HAP-1 (cell line): ENCODE measurements at regions not wholly inside any gene's neighbourhood (a gene's known extent, or its start where the extent isn't known, plus 50 kb on each side); places are given as distances from the start of the nearest gene placed in this dataset.

ENCODE experiments used
- DNase-seq, 2 experiments: peaks; one replicate each; pipeline ENCODE4 v3.0.0-alpha.2; 2016 to 2020; ENCODE audit warnings: low spot score in 2 of 2
- H3K27me3 ChIP-seq: fragments of 250-450 bp; sonication (Bioruptor Pico); 2 replicates; pipeline ENCODE4 v1.5.1; 2020; ENCODE audit warnings: low read depth, mild to moderate bottlenecking, moderate library complexity
- H3K36me3 ChIP-seq: fragments of 250-450 bp; sonication (Bioruptor Pico); replicated peaks from 2 replicates; pipeline ENCODE4 v1.5.1; 2020; ENCODE audit warnings: mild to moderate bottlenecking
- H3K4me1 ChIP-seq: fragments of 250-450 bp; sonication (Bioruptor Pico); 2 replicates; pipeline ENCODE4 v1.5.1; 2020; ENCODE audit warnings: mild to moderate bottlenecking
- H3K4me3 ChIP-seq: fragments of 250-450 bp; sonication (Bioruptor Pico); 2 replicates; pipeline ENCODE4 v1.5.1; 2020; ENCODE audit warnings: mild to moderate bottlenecking, moderate library complexity
- H3K9me3 ChIP-seq: fragments of 250-450 bp; sonication (Bioruptor Pico); 2 replicates; pipeline ENCODE4 v1.5.1; 2020; ENCODE audit warnings: mild to moderate bottlenecking, moderate library complexity
- in situ Hi-C: fragments of 300-500 bp; cut with MboI; formaldehyde crosslinking; loops from 3 replicates; pipeline ENCODE4 v1.14.3; 2020; ENCODE audit warnings: low sequenced_read_pairs, inconsistent platforms, mixed read lengths

DNA sequence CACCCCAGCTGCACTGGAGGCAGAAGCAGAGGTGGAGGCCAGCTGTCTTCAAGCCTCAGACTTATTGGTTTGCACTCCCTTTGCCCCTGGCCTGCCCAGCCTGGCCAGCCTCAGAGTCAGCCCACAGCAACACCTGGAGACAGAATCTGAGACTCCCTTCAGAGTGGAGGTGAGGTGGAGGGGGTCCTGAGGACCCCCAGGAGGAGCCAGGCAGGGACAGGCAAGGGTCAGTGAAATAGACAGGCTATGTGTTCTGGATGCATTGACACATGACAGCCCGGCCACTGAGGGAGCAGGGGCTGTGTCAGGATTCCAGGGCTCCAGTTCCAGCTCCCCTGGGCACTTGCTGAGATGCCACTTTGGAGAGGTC, 309.7 kb downstream of the MYCN start:
- H3K36me3 ChIP-seq, result no peaks in the 10 kb centered on the region
- no peak for DNase-seq
- peaks cover 4% of the 10 kb centered on the region for H3K4me1 ChIP-seq
- in situ Hi-C loops, result no loop called here
- no peak overlapping the region for H3K4me3 ChIP-seq
- no peaks in the 10 kb centered on the region for H3K27me3 ChIP-seq
- no peaks in the 10 kb centered on the region for H3K9me3 ChIP-seq

DNA sequence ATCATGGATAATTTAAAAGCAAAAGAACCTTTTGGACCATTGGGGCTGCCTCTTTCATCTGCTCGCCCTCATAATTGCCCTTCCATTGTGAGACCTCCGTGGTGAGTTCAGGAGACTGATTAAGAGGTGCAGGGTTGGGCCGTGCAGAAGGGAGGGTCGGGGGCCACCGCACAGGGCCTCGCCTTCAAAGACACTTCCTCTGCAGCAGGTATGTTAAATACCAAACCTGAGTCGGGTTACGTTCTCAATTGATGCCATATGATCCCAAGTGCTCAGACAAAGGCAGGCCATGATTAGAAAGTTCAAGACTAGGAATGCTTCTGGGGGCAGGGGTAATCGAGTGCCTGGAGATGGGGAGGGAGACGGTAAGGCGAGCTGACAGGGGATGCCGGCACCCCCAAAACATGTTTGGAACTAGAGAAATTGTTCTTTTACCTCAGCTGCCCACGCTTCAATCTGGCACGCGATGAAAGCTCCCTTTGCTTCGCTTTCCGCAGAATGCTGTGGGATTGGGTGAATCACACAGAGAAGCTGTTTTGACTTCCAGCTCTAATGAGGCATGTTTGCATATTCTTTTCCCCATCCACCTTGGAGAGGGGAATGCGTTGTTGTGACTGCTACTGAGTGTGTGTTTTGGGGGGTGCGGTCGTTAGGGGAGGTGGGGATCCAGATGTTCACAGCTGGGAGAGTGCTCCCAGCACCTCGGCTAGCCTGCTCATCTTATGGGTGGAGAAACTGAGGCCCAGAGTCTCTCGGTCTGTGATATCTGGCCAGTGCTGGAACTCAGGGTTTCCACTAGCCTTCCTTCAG, 309.1 kb downstream of the MYCN start:
- Histone ChIP-seq H3K27me3 (no peaks in the 10 kb centered on the region), H3K9me3 (no peaks in the 10 kb centered on the region), H3K4me1 (peaks cover 4% of the 10 kb centered on the region), H3K36me3 (no peaks in the 10 kb centered on the region), H3K4me3 (no peak overlapping the region)
- in situ Hi-C loops, result no loop called here
- no peak for DNase-seq

DNA sequence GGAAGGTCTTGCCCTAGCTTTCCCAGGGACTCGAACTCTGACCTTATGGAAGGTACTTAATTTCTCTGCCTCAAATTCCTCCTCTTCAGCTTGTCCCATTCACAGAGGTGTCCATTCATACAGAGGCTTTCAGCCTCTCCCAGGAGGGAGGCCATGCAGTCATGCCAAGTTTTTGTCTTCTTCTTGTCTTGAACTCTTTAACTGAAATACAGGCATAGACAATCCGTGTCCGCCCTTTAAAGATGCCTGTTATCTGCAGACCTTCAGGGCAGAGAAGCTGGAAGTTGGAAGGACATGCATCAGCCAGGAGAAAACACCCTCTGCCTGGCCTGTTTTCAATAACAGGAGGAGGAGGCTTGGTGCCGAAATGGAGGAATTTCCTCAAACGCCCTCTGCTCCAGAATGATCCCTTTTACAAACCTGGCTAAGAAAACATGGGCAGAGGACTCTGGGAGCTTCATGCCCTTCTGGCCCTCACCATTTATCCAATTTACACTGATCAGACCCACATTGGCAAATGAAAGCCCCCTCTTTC, 308.3 kb downstream of the MYCN start:
- in situ Hi-C loops, result no loop called here
- Histone ChIP-seq H3K36me3 (no peaks in the 10 kb centered on the region), H3K9me3 (no peaks in the 10 kb centered on the region), H3K4me1 (no peaks in the 10 kb centered on the region), H3K4me3 (no peak overlapping the region), H3K27me3 (no peaks in the 10 kb centered on the region)
- DNase-seq, result no peak

DNA sequence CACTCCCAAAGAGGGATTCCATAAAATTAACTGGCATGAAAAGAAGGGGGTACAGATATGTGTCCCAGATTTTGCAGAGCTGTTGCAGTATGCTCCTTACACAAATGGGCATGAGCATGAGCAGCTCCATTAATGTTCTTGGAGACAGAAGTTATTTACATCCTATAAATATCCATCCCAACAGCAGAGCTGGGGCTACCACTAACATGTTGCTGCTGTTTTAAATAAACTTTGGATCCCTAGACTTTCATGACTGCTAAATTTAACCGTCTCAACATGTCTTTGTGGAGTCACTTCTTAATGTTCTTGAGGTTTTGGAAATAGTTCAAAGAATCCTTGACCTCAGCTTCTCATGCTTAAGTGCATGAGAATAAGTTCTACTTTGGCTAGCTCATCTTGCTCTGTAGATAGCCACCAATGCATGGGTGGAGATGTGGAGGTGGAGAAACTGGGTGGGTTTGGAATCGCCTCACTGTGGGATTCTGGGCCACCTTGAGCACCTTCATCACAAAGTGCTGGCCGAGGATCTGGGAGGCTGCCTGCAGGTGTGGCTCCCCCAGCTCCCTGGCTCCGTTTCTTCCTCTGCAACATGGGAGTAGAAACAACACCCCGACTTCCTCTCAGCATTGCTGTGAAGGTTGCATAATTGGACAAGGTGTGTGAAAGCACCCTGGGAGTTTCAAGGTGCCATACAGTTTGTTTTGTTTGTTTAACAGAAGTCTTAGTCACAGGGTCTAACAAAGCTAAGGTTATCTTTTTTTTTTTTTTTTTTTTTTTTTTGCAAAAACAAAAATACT, 307.2 kb downstream of the MYCN start:
- in situ Hi-C loops, result no loop called here
- Histone ChIP-seq H3K36me3 (no peaks in the 10 kb centered on the region), H3K27me3 (no peaks in the 10 kb centered on the region), H3K4me3 (no peak overlapping the region), H3K4me1 (no peaks in the 10 kb centered on the region), H3K9me3 (no peaks in the 10 kb centered on the region)
- DNase-seq, result no peak

DNA sequence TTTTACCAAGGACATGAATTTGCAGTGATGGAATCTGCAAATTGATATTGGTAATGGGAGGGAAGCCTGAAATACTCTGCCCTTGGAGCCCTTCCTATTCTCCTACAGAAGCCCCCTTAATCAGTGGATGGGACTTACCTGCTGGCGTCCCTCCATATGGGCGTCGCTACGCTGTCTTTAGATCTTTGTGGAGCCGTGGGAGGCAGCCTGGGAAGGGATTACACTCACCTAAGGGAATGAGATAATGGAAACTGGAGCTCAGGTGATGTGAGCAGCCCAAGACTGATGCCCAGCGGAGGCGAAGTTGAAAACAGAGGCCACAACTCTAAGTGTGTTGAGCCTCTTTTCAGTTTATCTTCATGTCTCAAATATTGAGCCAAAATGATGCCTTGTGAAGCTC, 306.6 kb downstream of the MYCN start:
- H3K4me3 ChIP-seq, result no peak overlapping the region
- H3K36me3 ChIP-seq, result no peaks in the 10 kb centered on the region
- H3K4me1 ChIP-seq, result no peaks in the 10 kb centered on the region
- no peaks in the 10 kb centered on the region for H3K9me3 ChIP-seq
- in situ Hi-C loops, result no loop called here
- DNase-seq, result no peak
- no peaks in the 10 kb centered on the region for H3K27me3 ChIP-seq

DNA sequence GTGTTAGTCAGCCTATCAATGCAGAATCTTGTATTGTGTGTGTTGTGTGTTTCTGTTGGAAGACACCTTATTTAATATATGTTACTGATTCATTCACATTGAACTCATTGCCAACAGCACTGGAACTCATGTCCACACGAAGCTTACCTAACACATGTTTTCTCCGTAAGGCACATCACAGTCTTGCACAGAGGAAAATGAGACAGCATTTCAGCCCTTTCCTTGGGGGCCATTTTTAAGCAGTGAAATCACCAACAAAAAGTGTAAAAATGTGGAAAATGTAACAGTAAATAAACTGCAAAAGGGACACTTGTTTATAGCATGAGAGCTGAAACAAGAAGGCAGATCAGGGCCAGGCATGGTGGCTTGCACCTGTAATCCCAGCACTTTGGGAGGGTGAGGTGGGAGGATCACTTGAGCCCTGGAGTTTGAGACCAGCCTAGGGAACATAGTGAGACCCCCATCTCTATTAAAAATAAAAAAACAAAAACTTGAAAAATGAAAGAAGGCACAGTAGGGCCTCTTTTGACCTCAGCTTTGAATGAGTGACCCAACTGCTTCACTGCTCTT, 306.0 kb downstream of the MYCN start:
- Histone ChIP-seq H3K36me3 (no peaks in the 10 kb centered on the region), H3K4me3 (no peak overlapping the region), H3K4me1 (no peaks in the 10 kb centered on the region), H3K27me3 (no peaks in the 10 kb centered on the region), H3K9me3 (no peaks in the 10 kb centered on the region)
- in situ Hi-C loops, result no loop called here
- no peak for DNase-seq

DNA sequence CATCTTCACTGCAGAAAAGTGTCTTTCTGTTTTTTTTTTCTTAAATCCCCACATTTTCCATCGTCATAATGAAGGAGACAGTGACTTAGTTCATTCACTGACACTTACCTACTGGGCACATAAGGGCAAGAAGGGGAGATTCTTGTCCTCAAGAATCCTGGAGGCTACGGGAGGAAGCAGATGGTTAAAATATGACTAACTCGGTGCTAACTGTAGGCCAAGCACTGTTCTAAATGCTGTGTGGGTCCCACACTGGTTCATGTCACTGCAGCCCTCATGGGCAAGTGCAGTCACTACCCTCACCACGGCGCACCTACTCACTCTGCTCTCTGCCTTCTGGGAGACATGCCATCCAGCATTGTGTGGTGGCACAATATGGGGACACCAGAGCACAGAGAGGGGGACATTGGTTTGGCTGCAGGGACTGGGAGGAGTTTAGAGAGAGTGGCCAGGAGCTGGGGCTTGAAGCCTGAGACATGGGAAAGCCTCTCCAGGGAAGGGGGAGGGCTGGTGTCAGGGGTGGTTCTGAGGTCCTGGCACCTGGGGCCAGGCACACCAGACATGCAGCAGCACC, 305.2 kb downstream of the MYCN start:
- DNase-seq, result no peak
- Histone ChIP-seq H3K4me3 (no peak overlapping the region), H3K9me3 (no peaks in the 10 kb centered on the region), H3K4me1 (no peaks in the 10 kb centered on the region), H3K27me3 (no peaks in the 10 kb centered on the region), H3K36me3 (no peaks in the 10 kb centered on the region)
- in situ Hi-C loops, result no loop called here

- DNase-seq, result no peak
- Histone ChIP-seq H3K27me3 (no peaks in the 10 kb centered on the region), H3K36me3 (no peaks in the 10 kb centered on the region), H3K4me1 (no peaks in the 10 kb centered on the region), H3K4me3 (no peak overlapping the region), H3K9me3 (no peaks in the 10 kb centered on the region)
- in situ Hi-C loops, result no loop called here
Measured at GRCh38 chr2:16244966-16245320, 304.6 kb downstream of the MYCN start.

- no peaks in the 10 kb centered on the region for H3K9me3 ChIP-seq
- in situ Hi-C loops, result no loop called here
- H3K4me3 ChIP-seq, result no peak overlapping the region
- no peaks in the 10 kb centered on the region for H3K36me3 ChIP-seq
- no peaks in the 10 kb centered on the region for H3K4me1 ChIP-seq
- no peak for DNase-seq
- H3K27me3 ChIP-seq, result no peaks in the 10 kb centered on the region
Measured at GRCh38 chr2:16244153-16244965, 304.0 kb downstream of the MYCN start.

DNA sequence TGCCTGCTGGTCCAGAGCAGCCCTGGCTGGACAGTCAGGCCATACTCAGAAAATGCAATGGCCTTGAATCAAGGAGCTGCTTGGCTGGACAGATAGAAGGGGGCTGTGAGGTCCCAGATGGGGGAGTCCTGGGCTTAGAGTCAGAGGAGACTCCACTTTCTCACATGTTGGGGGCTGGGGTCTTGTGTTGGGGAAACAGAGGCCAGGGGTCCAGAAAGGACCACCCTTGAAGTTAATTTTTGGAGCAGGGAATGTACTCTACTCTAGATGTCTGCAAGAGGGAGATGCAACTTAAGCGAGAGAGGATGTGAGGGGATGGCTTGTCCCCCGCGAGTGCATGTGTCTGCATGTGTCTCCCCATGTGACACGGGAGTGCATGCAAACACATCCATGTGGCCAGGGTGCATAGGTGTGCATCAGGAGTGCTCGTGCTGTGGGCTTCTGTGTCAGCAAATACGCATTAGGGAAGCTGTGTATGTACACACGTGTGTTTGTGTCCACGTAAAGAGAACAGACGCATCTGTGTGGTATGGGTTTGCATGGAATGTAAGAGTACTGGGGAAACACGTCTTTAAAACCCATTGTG, 303.2 kb downstream of the MYCN start:
- H3K36me3 ChIP-seq, result no peaks in the 10 kb centered on the region
- H3K4me1 ChIP-seq, result no peaks in the 10 kb centered on the region
- H3K27me3 ChIP-seq, result no peaks in the 10 kb centered on the region
- no peak overlapping the region for H3K4me3 ChIP-seq
- no peak for DNase-seq
- in situ Hi-C loops, result no loop called here
- H3K9me3 ChIP-seq, result no peaks in the 10 kb centered on the region

GRCh38 chr2:16242906-16243305, 302.6 kb downstream of the MYCN start:
- in situ Hi-C loops, result no loop called here
- no peak for DNase-seq
- no peaks in the 10 kb centered on the region for H3K36me3 ChIP-seq
- no peaks in the 10 kb centered on the region for H3K27me3 ChIP-seq
- no peaks in the 10 kb centered on the region for H3K9me3 ChIP-seq
- no peak overlapping the region for H3K4me3 ChIP-seq
- no peaks in the 10 kb centered on the region for H3K4me1 ChIP-seq

DNA sequence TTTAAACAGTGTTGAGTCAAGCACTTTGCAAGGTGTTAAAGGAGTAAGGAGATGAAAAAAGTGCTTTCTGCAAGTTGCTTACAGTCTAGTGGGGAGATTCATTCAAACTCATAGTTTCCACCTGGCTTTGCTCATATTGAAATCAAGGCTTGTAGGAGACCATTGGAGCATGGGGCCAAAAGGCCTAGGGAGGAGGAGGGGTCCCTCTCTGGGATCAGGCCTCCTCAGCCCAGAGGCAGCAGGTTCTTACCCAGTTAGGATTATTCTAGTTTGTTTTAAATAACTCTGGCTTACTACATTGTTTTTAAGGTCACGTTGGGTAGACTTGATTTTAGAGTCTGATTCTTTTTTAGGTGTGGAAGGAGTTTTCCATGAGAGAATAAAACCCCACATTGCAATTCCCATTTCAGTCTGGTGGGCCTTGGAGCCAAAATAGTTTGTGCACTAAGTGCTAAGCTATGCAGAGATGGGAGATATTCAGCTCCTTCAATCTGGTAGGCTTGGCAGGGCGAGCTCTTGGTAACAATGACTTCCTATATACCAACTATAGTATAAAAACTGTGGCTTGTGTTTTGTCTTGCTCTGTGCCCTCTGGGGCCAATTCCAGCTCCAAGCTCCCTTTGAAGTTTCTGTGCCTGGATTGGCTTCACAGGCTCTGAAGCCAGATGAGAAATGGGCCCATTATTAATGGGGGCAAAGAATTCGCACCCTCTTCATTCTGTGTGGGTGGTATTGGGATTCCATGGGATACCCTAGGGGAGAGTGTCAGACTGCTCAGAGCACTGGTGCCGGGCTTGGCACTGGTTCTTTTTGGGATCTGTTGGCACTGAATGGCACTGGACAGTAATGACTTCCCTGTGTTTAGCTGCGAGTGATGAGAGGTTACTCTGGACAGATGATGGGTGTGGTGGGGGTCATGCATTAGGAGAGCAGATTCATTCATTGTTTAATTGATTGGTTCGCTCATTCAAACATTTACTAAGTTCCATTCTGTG, 301.1 kb downstream of the MYCN start:
- Histone ChIP-seq H3K27me3 (no peaks in the 10 kb centered on the region), H3K4me1 (no peaks in the 10 kb centered on the region), H3K4me3 (no peak overlapping the region), H3K36me3 (no peaks in the 10 kb centered on the region), H3K9me3 (no peaks in the 10 kb centered on the region)
- in situ Hi-C loops, result no loop called here
- no peak for DNase-seq
